ENCODE measurements at regions not wholly inside any gene's neighbourhood (a gene's known extent, or its start where the extent isn't known, plus 50 kb on each side); places are given as distances from the start of the nearest gene placed in this dataset.

- Histone ChIP-seq H3K27me3 (no peaks in the 10 kb centered on the region), H4K20me1 (ENCODE audit: insufficient read depth, poor library complexity, severe bottlenecking) (no peaks in the 10 kb centered on the region), H3K9me2 (replicated peaks; ENCODE audit: insufficient read depth) (no peaks in the 10 kb centered on the region), H3K4me1 (ENCODE audit: insufficient read depth) (peaks cover 10% of the 10 kb centered on the region), H2AFZ (no peak overlapping the region), H3K9me3 (ENCODE audit: low read depth) (no peaks in the 10 kb centered on the region), H3K36me3 (replicated peaks; ENCODE audit: insufficient read depth, low read depth) (no peaks in the 10 kb centered on the region), H3K79me2 (no peaks in the 10 kb centered on the region), H3K27ac (no peak overlapping the region), H3K4me2 (no peak overlapping the region), H3K4me3 (no peak overlapping the region)
- no peak for DNase-seq (ENCODE audit: low spot score)
- TF ChIP-seq CTCF (IDR thresholded peaks at IDR 0.05; ENCODE audit: poor library complexity), result no peak
- WGBS (ENCODE audit: low lambda C conversion rate, missing lambda C conversion rate), result 82% methylated on average over 10 of the region's 10 CpGs
Observed at GRCh38 chr15:70291305-70292075, 193.8 kb upstream of the TLE3 start.

GRCh38 chr15:70290708-70291107, 193.0 kb upstream of the TLE3 start:
- Histone ChIP-seq H3K4me3 (no peak overlapping the region), H3K27me3 (no peaks in the 10 kb centered on the region), H3K9me3 (ENCODE audit: low read depth) (no peaks in the 10 kb centered on the region), H2AFZ (no peak overlapping the region), H3K79me2 (no peaks in the 10 kb centered on the region), H3K9me2 (replicated peaks; ENCODE audit: insufficient read depth) (no peaks in the 10 kb centered on the region), H3K4me1 (ENCODE audit: insufficient read depth) (peaks cover 10% of the 10 kb centered on the region), H3K36me3 (replicated peaks; ENCODE audit: insufficient read depth, low read depth) (no peaks in the 10 kb centered on the region), H4K20me1 (ENCODE audit: insufficient read depth, poor library complexity, severe bottlenecking) (no peaks in the 10 kb centered on the region), H3K4me2 (no peak overlapping the region), H3K27ac (no peak overlapping the region)
- WGBS (ENCODE audit: low lambda C conversion rate, missing lambda C conversion rate), result 81% methylated on average over 6 of the region's 6 CpGs
- no peak for DNase-seq (ENCODE audit: low spot score)
- TF ChIP-seq EZH2 (IDR thresholded peaks at IDR 0.05; ENCODE audit: borderline replicate concordance), result no peak
- no peak for TF ChIP-seq EZH2phosphoT487 (IDR thresholded peaks at IDR 0.05; ENCODE audit: low read depth, severe bottlenecking, unreplicated experiment)
- no peak for TF ChIP-seq CTCF (IDR thresholded peaks at IDR 0.05; ENCODE audit: poor library complexity)

- no peaks in the 10 kb centered on the region for H3K79me2 ChIP-seq
- 33% methylated on average over 8 of the region's 8 CpGs for WGBS (ENCODE audit: low lambda C conversion rate, missing lambda C conversion rate)
- no peaks in the 10 kb centered on the region for H4K20me1 ChIP-seq (ENCODE audit: insufficient read depth, poor library complexity, severe bottlenecking)
- H3K4me3 ChIP-seq, result no peak overlapping the region
- no peaks in the 10 kb centered on the region for H3K27me3 ChIP-seq
- no peak for TF ChIP-seq CTCF (IDR thresholded peaks at IDR 0.05; ENCODE audit: poor library complexity)
- TF ChIP-seq EZH2 (IDR thresholded peaks at IDR 0.05; ENCODE audit: borderline replicate concordance), result no peak
- no peak for TF ChIP-seq EZH2phosphoT487 (IDR thresholded peaks at IDR 0.05; ENCODE audit: low read depth, severe bottlenecking, unreplicated experiment)
- no peak overlapping the region for H3K27ac ChIP-seq
- no peak overlapping the region for H2AFZ ChIP-seq
- peak; percentile 13 for DNase-seq (ENCODE audit: low spot score)
- H3K9me2 ChIP-seq (replicated peaks; ENCODE audit: insufficient read depth), result no peaks in the 10 kb centered on the region
- H3K4me1 ChIP-seq (ENCODE audit: insufficient read depth), result peaks cover 10% of the 10 kb centered on the region
- H3K36me3 ChIP-seq (replicated peaks; ENCODE audit: insufficient read depth, low read depth), result no peaks in the 10 kb centered on the region
- no peak overlapping the region for H3K4me2 ChIP-seq
- H3K9me3 ChIP-seq (ENCODE audit: low read depth), result no peaks in the 10 kb centered on the region
Observed at GRCh38 chr15:70289191-70289955, 191.7 kb upstream of the TLE3 start.

Measured in hepatocyte (in vitro differentiated cells).